GM18511 (cell line): ENCODE measurements at regions not wholly inside any gene's neighbourhood (a gene's known extent, or its start where the extent isn't known, plus 50 kb on each side); places are given as distances from the start of the nearest gene placed in this dataset.

Experiments
- ATAC-seq: cut with Tn5 transposase; IDR thresholded peaks from one replicate; pipeline ENCODE4 v1.9.1; 2021; ENCODE audit warnings: mild to moderate bottlenecking, moderate library complexity; ENCODE audit not compliant: unreplicated experiment

DNA sequence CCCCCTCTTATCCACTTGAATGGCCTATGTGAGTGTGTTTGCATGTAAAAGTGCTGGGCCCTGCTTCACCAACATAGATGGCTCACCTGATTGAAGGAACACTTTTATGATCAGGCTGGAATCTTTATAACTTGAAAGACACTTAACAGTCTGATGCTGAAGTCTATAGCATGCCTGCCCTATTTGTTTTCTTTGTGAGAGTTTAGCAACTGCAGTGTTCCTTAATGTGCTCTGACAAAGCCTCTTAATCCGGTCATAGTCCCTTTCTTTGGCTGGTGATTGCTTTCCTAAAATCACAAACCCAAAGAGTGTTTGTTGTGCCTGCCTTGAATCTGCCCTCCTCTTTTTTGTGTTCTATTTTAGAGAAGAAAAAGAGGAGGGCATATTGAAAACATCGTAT, 1382.8 kb upstream of the CELF4 start:
- ATAC-seq: no peak

DNA sequence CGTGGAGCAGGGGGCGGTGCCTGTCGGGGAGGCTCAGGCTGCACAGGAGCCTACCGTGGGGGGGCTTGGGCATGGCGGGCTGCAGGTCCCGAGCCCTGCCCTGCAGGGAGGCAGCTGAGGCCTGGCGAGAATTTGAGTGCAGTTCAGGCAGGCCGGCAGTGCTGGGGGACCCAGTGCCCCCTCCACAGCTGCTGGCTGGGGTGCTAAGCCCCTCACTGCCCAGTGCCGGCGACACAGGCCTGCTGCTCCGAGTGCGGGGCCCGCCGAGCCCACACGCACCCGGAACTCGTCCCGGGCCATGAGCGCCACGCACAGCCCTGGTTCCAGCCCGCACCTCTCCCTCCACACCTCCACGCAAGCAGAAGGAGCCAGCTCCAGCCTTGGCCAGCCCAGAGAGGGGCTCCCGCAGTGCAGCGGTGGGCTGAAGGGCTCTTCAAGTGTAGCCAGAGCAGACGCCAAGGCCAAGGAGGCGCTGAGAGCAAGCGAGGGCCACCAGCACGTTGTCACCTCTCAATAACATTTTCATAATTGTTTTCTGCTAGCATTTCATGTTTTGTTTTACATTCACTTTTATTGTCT, 1378.9 kb upstream of the CELF4 start:
- no peak for ATAC-seq

DNA sequence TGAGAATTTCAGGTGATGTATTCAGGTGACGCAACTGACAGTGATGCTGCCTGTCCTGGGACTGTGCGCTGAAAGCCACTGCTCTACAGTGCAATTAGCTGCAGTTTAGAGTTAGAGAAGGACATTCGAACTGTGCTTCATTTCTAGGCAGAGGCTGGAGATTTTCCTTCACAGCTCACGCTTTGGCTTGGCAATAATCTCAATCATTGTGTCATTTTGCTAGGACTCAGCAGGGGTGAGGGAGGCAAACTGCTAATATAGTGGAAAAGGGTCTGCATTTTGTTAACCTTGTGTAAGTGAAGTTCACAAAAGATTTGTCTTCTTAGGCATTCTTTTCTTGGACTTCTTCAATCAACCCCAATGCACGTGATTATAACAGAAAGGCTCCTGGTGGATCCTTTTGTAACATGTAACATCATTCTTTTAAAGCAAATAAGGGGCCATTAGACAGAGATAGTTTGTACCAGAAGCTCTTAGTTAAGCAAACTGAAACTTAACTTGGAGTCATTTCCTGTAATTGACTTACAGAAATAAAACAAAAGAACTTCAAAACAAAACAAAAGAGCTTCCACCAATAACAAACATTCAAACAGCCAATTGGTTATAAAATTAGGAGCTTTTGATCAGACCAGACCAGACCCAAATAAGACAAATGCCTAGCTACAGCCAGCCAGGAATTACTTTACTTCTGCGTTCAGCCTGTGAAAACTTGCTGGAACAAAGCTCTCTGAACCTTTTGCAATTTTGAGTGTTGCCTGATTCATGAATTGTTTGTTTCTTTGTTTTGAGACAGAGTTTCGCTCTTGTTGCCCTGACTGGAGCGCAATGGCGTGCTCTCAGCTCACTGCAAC, 1376.3 kb upstream of the CELF4 start:
- no peak for ATAC-seq

DNA sequence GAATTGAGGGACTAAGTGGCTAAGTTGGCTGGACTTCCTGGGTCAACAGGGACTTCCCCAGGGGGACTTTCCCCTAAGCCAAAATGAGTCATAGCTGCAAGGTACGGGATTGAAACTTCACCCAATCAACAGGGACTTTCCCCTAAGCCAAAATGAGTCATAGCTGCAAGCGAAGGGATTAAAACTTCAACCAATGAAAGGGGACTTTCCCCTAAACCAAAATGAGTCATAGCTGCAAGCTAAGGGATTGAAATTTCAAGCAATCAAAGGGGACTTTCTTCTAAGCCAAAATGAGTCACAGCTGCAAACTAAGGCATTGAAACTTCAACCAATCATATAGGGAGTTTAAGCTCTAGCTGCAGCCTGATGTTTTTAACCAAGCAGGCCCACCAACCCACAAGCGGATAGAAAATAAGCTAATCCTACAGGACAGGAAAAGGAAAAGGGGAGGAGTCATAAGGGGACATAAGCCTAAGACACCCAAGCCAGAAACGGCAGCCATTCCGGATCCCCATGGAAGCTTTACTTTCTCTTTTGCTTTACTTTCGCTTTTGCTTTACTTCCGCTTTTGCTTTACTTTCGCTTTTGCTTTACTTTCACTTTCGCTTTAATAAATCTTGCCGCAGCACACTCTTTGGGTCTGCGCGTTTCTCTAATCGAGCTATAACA, 1375.4 kb upstream of the CELF4 start:
- ATAC-seq: peak; percentile 86

DNA sequence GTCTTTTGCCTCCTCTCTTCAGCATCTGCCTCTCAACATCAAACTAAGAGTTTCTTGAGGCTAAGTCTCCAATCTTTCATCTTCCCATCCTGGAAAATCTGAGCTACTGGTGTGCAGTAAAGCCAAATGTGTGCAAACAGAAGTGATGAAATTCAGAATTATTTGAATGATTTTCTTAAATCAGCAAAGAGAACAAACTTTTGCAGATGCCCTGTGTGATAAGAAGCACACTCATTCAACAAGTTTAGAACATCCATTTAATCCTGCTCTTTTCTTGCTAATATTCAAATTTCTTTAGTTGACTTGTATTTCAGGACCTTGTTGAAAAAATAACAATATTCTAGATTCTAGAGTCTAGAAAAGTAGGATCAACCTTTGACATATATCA, 1374.9 kb upstream of the CELF4 start:
- ATAC-seq: peak; percentile 40

DNA sequence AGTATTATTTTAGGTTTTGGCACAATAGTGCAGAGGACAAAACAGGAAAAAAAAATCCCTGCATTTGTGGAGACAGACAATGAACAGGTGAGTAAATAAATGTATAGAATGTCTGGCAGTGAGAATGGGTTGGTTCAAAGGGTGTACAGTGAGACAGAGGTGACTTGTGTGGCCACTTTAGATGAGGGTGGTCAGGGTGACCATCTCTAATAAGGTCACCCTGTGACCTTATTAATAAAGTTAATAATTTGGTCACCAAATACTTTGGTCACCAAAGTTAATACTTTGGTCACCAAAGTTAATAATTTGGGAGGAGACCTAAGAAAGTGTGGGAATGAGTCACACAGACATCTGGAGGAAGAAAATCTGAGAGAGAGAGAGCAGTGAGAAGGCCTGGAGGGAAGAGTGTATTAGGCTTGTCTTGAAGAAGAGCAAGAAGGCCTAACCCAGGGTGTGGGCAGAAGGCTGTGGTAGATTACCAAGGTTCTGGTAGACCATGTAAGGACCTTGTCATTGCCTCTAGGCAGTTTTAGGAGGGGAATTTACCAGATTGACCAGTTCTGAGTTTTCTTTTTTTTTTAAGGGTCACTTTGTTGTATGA, 1368.4 kb upstream of the CELF4 start:
- ATAC-seq: peak; percentile 82

DNA sequence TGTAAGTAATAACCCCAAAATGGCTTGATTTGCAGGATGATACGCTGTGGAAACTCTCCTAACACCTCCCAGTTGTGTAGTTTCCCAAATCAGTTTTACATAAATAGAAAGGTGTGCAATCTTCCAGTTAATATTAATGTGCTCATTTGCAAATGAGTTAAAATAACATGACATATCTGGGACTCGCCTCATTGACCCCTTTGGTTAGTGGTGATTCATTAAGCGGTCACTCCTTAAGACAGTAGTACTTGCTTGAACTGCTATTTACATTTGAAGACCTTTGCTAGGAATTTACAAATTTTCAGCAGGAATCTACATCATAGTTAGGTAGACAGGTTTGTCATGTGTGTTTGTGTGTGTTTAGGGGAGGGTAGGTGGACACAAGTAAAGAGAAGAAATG, 1367.7 kb upstream of the CELF4 start:
- ATAC-seq: peak; percentile 48

DNA sequence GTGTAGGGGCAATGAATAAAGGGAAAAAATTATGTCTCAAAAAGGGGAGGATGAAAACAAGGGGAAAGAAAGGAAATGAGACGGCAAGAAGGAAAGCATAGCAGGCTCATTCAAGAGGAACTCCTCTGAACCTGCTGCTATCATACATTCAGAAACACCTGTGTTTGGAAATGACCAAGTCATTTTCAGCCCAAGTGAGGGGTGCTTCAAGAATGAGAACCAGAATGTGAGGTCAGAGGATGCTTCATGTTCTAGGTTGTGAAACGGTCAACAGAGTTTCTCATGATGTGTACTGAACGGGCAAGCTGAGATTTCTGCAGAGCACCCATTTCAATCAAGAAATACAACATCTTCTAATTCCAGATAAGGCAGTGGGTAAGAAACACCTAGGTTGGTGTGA, 1367.2 kb upstream of the CELF4 start:
- peak; percentile 65 for ATAC-seq

DNA sequence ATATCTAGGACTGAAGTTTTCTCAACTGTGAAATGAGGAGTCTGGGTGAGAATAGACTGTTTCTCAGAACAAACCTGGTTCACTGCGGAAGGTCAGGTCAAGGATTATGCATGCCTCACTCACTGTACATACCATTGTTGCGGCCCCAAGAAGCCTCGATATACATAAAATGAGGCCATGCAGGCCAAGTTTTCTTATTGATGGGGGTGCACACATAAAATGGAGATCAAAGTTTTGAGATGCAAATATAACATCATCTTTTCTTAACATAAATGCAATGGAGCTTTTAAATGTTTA, 1366.1 kb upstream of the CELF4 start:
- no peak for ATAC-seq

DNA sequence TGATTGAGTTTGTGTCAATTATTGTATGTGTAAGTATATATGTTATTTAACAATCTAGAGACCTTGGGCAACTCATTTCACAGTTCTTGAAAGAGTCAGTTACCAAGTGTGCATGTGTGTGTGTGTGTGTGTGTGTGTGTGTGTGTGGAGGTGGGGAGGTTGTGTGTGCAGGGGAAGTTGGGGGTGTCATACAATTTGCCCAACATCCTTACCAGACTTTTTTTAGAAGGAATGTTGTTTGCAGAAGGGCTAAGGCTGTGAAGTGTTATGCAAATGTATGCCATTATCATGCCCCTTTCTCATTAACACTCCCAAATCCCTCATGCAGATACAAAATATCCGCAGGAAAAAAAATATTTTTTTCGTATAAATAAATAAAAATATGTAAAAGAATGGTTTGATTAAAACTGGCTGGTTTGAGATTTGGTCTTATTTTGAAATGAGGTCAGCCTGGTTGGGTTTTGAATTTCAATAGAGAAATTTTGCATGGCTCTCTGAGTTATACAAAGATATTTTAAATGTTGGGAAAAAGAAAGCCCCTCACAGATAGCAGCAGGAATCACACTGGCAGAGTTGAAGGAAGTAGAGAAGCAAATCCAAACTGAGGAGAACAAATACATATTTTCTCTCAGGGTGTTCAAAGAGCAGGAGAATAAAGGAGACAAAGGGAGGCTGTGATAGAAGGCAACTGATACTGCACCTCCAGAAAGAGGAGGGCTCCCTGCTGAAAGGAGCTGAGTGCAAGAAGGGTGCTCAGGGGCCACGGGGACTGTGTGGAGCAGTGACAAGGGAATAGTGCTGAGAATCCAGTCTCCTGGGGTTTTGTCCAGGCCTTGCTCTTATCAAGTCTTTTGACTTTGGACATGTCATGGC, 1365.5 kb upstream of the CELF4 start:
- ATAC-seq: no peak

DNA sequence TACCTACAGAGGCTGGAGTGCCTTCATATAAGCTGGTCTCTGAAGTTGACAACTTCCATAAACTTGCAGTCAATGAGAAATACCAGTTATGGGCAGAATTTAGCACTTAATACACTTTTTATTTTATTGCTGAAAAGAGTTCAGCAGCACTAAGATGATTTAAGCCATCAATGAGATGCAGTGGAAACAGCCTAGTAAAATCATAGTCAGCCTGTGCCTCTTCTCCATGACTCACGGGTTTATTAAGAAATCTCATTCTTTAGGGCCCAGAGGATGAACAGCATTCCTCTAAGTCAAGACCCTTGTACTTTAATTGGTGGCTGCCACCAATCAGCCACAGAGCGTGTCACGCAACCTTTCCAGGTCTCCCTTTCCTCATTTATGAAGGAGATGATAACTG, 1357.9 kb upstream of the CELF4 start:
- no peak for ATAC-seq

DNA sequence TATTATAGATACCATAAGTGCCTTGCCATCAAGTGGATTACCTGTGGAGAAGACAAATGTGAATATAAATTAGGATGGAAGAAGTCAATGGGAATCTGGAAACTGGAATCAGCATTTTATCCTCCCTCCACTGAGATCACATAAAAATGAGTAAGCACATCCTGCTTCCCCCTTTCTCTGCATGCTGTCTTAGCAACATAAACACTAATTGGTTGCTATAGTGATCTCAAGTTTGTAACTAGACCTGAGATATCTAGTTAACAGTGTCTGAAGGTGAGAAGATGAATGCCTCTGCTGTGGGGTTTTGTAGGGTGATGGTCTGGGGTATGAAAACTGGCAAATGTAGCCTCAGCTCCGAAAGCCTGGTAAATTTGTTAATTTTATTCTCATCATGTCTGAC, 1357.5 kb upstream of the CELF4 start:
- ATAC-seq: no peak

DNA sequence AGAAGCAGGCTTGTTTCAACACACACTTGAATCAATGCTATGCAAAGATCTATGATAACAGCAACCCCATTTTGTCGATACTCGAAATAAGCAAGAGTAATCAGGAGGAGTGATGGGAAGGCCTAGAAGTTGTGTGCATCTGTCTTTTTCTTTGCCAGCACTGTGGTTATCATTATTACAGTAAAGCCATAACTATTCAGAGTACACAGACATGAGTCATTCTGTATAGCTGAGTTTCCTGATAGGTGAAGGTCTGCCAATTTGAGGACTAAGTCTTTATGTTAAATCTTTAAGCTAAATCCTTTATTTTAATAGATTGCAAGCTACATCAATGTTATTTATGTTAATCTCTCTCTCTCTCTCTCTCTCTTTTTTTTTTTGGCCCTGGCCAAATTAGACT, 1344.4 kb upstream of the CELF4 start:
- no peak for ATAC-seq

DNA sequence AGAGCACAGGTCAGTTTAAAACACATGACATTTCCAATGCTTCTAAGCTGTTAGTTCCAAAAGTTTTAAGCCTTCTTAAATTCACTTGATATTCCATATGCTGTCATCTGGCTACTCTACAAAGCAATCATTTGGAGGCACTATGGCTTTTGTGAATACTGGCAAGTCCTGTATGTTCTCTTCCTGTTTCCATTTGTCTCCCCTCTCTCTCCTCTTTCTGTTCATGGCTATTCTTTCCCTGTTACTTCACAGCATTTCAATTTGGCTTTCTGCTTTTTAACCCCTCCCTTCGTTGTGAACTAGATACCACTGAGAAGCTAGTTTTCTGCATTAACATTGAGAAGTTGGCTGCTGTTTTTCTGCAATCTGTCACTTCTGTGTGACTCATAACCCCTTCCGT, 1337.2 kb upstream of the CELF4 start:
- ATAC-seq: no peak

DNA sequence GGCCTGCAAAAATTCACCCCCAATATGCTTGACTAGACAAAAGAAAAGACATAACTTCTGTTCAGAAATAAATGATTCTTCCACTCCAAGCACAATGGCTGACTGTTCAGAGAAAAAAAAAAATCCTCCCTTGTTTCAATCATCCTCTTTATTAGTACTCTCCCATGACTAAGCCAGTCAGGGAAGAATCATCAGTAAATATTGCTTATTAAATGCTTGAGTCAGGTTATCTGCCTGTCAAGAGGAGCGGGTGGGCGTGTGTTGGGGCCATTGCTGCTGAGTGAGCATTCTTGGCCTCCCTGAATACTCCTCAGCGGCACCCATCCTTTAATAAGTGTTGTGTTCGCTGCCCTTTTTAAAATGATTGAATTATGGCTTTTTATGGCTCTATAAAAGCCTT, 1334.8 kb upstream of the CELF4 start:
- no peak for ATAC-seq

DNA sequence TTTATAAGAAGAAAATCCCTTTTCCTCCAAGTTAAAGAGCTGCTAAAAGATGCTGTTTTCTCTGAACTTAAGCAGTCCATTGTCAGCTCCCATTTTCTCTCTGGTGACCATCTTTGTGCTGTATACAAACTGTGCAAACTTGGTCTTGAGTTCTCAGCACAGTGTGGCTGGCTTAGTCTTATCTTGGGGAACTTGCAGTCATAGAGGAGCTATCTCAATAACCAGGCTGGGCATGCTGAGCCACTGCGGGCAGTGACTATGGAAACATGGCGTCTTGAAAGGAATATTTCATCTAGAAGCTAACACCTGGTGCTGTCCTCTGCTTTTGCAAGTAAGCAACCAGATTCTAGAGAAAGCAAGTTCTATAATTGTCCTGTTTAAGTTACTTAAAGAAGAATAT, 1334.4 kb upstream of the CELF4 start:
- ATAC-seq: no peak

DNA sequence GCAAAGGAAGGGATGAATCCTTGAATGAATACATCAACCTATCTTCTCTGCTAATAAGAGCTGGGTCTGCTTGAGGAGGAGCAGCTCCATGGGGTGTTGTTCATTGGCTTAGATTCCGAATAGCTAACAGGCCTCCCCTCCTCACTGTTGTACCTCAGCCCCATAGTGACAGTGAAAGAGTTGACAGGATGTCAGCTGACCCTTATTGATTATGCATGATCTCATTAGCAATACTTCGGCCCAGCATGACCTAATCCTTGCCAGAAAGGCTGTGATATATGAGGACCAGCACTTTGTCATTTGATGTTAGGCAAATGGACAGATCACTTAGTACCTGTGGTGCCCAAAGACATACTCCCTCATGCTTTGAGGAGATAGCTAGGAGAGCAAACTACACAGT, 1333.7 kb upstream of the CELF4 start:
- ATAC-seq: no peak

DNA sequence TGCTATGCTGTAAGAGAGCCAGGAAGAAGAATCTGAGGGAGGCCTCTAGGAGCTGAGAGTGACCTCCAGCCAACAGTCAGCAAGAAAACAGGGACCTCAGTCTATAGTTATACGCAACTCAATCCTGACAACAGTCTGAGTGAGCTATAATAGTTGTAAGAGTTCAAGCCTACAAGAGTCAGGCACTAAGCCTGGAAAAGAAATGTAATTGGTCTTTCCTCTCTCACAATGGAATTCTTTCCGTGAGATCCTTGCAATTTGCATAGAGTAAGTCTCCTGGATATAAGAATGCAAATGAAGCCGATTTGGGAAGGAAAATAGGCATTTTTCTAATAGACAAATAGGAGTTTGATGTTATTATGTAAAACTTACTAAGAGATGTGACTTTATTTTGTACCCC, 1332.6 kb upstream of the CELF4 start:
- no peak for ATAC-seq

DNA sequence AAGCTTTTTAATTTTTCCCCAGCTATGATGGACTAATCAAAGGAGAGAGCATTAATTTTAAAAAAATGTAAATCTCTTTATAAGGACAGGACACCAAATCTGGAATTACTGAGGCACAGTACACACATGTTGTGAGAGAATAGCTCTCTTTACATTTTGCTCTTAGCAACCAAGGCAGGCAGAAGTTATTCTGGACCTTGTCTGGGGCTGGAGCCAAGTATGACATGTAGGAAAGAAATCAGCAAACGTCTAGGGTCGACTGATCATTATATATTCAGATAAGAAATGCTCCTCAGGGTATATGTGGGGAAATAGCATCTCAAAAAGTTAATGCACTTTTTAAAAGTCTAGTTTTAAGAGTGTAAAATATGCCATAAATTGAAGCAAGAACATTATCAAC, 1330.0 kb upstream of the CELF4 start:
- ATAC-seq: no peak

DNA sequence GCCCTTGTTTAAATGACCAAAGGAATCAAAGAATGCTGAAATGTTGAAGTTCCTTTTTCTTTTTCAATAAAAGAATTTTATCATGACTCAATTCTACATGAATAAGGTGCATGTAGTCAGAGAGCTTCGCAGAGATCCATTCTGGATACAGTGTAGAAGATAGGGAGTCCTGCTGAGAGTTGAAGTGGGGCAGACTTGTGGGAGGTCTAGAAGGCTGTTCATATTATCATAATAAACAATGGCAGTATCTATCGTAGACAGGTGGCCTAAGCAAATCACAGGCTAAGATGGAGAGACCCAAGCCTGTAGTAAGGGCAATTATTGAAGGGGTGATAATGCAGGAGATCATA, 1322.0 kb upstream of the CELF4 start:
- ATAC-seq: no peak
